GM04503 (cell line): ENCODE measurements at regions not wholly inside any gene's neighbourhood (a gene's known extent, or its start where the extent isn't known, plus 50 kb on each side); places are given as distances from the start of the nearest gene placed in this dataset.

Experiments
- DNase-seq: peaks from one replicate; pipeline ENCODE4 v3.0.0-alpha.2; 2012; ENCODE audit warnings: low read depth

DNA sequence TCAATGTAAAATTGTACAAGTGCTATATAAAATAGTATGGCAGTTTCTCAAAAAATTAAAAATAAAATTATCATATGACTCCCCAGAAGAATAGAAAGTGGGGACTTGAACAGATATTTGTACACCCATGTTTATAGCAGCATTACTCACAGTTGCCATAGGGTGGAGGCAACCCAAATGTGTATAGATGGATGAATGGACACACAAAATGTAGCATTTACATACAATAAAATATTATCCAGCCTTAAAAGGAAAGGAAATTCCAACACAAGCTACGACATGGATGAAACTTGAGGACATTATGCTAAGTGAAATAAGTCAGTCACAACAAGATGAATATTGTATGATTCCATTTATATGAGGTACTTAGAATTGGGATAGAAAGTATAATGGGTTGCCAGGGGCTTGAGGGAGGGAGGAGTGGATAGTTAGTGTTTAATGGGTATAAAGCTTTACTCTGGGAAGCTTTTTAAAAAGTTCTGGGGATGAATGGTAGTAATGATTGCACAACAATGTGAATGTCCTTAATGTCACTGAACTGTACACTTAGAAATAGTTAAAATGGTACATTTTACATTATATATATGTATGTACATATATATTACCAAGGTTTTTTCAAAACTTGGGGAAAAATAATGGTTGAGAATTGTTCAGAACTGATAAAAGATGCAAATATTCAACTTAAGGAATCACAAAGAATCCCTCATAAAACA lies 53.0 kb upstream of the ADORA3 start:
- no peak for DNase-seq

DNA sequence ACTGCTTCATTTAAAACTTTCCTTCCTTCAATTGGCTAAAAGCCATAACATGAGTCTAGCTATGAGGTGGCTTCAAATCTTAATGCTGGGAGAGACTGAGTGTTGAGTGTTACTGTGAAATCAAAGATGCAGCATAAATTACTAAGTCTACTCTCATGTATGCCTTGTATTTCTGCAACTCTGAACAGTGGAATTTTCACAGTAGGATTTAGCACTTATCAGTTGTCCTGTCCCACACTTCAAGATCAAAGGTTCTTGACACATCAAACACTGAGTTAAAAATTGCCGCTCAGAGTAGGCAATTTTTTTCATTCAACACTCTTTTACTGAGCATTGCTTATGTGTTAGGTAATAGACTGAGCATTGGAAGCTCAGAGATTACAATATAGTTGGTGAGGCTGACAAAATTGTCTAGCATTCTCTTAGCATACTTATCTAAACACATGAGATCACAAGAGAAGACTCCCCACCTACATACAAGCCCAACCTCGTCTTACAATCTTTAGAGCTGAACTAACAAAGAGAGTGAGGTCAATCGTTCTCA lies 56.4 kb upstream of the ADORA3 start:
- no peak for DNase-seq

DNA sequence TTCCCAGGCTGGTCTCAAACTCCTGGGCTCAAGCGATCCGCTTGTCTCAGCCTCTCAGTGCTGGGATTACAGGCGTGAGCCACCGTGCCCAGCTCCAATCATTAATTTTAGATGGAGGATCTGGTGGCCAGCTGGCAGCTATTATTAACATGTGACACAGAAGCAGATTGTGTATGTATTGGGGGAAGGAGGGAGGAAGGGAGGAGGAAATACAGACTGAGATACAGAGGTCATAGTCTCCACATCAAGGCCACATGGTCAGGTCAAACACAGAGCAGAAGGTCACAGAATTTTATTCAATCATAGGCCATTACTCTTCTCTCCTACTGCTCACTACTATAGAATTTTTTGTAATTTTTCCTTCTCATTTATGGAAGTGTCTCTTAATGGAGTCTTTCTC lies 57.9 kb upstream of the ADORA3 start:
- no peak for DNase-seq

DNA sequence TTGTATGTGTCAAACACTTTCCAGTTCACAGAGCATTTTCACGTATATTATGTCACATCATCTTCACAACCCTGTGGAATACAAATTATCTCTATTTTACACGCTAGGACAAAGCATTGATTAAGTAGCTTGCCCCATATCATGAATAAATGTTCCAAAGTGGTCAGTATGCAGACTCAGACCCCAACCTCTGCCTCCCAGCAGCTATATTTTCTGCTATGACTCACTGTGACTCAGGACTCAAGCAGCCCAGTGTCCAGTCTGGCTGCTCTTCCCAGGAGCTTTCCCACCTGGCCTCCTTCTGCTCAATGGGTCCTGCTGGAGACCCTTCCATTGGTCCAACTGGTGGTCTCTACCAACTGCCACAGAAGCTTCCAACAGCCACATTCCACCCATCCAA lies 56.0 kb upstream of the RAP1A start:
- no peak for DNase-seq

DNA sequence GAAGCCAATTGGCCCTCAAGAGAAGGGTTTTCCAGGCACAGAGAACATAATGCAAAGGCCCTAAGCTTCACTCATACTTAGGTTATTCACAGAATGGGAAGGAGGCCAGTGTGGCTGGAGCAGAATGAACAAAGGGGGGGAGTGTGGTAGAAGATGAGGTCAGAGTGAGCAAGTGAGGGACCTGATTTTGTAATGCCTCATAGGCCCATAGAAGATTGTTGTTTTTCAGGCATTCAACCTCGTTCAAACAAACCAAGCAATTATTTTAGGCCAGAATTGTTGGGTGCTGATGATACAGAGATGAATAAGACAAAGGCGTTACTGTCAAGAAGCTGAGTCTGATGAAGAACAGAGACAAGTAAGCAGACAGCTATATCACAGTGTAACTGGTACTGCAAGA lies 54.5 kb upstream of the RAP1A start:
- DNase-seq = peak; percentile 72

DNA sequence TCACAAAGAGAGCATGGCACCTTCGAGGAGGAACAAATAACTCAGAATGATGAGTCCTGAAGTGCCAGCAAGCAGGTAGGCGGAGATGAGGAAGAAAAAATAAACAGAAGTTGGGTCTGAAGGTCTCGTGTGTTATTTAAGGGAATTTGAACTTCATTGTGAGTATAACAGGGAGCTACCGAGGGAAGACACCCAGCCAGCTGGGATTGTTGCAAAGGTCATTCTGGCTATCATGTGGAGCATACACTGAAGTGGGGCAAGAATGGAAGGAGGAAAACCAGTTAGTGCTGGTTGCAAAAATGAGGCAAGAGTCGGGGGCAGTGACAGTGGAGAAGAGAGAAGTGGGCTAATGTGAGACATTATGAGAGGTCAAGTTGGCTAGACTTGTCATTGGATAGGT lies 53.6 kb upstream of the RAP1A start:
- DNase-seq = no peak

DNA sequence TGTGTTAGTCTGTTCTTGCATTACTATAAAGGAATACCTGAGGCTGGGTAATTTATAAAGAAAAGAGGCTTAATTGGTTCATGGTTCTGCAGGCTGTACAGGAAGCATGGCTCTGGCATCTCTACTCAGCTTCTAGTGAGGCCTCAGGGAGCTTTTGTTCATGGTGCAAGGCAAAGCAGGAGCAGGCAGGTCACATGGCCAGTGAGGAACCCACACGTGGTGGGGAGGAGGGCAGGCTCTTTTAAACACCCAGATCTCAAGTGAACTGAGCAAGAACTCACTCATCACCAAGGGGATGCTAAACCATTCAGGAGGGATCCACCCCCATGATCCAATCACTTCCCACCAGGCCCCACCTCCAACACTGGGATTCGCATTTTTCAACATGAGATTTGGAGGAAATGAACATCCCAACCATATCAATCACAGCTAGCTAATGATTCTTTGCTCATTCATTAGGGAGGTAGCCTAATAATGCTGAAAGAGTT lies 51.4 kb upstream of the RAP1A start:
- no peak for DNase-seq
